ENCODE measurements at regions not wholly inside any gene's neighbourhood (a gene's known extent, or its start where the extent isn't known, plus 50 kb on each side); places are given as distances from the start of the nearest gene placed in this dataset.

- H3K36me3 ChIP-seq: no peaks in the 10 kb centered on the region
- H3K27ac ChIP-seq: no peak overlapping the region
- intact Hi-C loops (cut with DNase I; ENCODE audit: low total_unique reads): no loop called here
- no peak for TF ChIP-seq CTCF (IDR thresholded peaks at IDR 0.05)
- H3K27me3 ChIP-seq: no peaks in the 10 kb centered on the region
- H3K4me1 ChIP-seq: no peaks in the 10 kb centered on the region
- no peaks in the 10 kb centered on the region for H3K9me3 ChIP-seq
- no peak overlapping the region for H3K4me3 ChIP-seq
- no peak for DNase-seq
Measured at GRCh38 chr9:79501546-79501945, 70.2 kb upstream of the TLE4 start.

GRCh38 chr9:79507801-79508200 is 64.0 kb upstream of the TLE4 start:
- no peak for DNase-seq
- TF ChIP-seq CTCF (IDR thresholded peaks at IDR 0.05): no peak
- intact Hi-C loops (cut with DNase I; ENCODE audit: low total_unique reads): no loop called here

GRCh38 chr9:79512251-79512650 is 59.5 kb upstream of the TLE4 start:
- H3K36me3 ChIP-seq: no peaks in the 10 kb centered on the region
- no peak overlapping the region for H3K27ac ChIP-seq
- H3K9me3 ChIP-seq: no peaks in the 10 kb centered on the region
- no peaks in the 10 kb centered on the region for H3K4me1 ChIP-seq
- DNase-seq: no peak
- TF ChIP-seq CTCF (IDR thresholded peaks at IDR 0.05): no peak
- intact Hi-C loops (cut with DNase I; ENCODE audit: low total_unique reads): no loop called here
- H3K4me3 ChIP-seq: no peak overlapping the region
- H3K27me3 ChIP-seq: no peaks in the 10 kb centered on the region

More at GRCh38 chr9:79507801-79508200, 64.0 kb upstream of the TLE4 start:
- Histone ChIP-seq H3K4me3 (no peak overlapping the region), H3K27ac (no peak overlapping the region), H3K9me3 (no peaks in the 10 kb centered on the region), H3K4me1 (no peaks in the 10 kb centered on the region), H3K36me3 (no peaks in the 10 kb centered on the region), H3K27me3 (no peaks in the 10 kb centered on the region)
